Ramos (cell line): ENCODE measurements at regions not wholly inside any gene's neighbourhood (a gene's known extent, or its start where the extent isn't known, plus 50 kb on each side); places are given as distances from the start of the nearest gene placed in this dataset.
"Not testable (repeated sequence)": the region's sequence is repeated elsewhere in the genome, so short reads cannot be mapped to it uniquely, and the experiment has no call there.

Experiments
- in situ Hi-C: fragments of 300-500 bp; cut with MboI; formaldehyde crosslinking; loops from one replicate; pipeline ENCODE4 v1.14.3; 2022; ENCODE audit warnings: low sequenced_read_pairs; ENCODE audit not compliant: unreplicated experiment

- in situ Hi-C loops: no loop called here
Measured at GRCh38 chr10:61197057-61197456, 253.1 kb upstream of the RHOBTB1 start.

GRCh38 chr10:61195211-61195610 lies 251.2 kb upstream of the RHOBTB1 start:
- in situ Hi-C loops: no loop called here

GRCh38 chr10:61192589-61192988 lies 248.6 kb upstream of the RHOBTB1 start:
- in situ Hi-C loops: not testable (repeated sequence)

- in situ Hi-C loops: no loop called here
Measured at GRCh38 chr10:61192042-61192441, 248.1 kb upstream of the RHOBTB1 start.

- in situ Hi-C loops: no loop called here
Measured at GRCh38 chr10:61189912-61190311, 245.9 kb upstream of the RHOBTB1 start.

- in situ Hi-C loops: no loop called here
Measured at GRCh38 chr10:61188691-61189090, 244.7 kb upstream of the RHOBTB1 start.

GRCh38 chr10:61188101-61188500 lies 244.1 kb upstream of the RHOBTB1 start:
- in situ Hi-C loops: no loop called here

GRCh38 chr10:61187601-61188000 lies 243.6 kb upstream of the RHOBTB1 start:
- in situ Hi-C loops: no loop called here

- in situ Hi-C loops: no loop called here
Measured at GRCh38 chr10:61186408-61186807, 242.4 kb upstream of the RHOBTB1 start.

- in situ Hi-C loops: no loop called here
Measured at GRCh38 chr10:61184429-61184828, 240.4 kb upstream of the RHOBTB1 start.

GRCh38 chr10:61183967-61184366 lies 240.0 kb upstream of the RHOBTB1 start:
- in situ Hi-C loops: no loop called here

- in situ Hi-C loops: no loop called here
Measured at GRCh38 chr10:61181832-61182231, 237.8 kb upstream of the RHOBTB1 start.

GRCh38 chr10:61179771-61180170 lies 235.8 kb upstream of the RHOBTB1 start:
- in situ Hi-C loops: no loop called here

- in situ Hi-C loops: no loop called here
Measured at GRCh38 chr10:61176424-61176823, 232.4 kb upstream of the RHOBTB1 start.

GRCh38 chr10:61175316-61175715 lies 231.3 kb upstream of the RHOBTB1 start:
- in situ Hi-C loops: no loop called here

GRCh38 chr10:61173450-61173849 lies 229.5 kb upstream of the RHOBTB1 start:
- in situ Hi-C loops: no loop called here

GRCh38 chr10:61172182-61172926 lies 228.4 kb upstream of the RHOBTB1 start:
- in situ Hi-C loops: no loop called here

GRCh38 chr10:61170594-61170993 lies 226.6 kb upstream of the RHOBTB1 start:
- in situ Hi-C loops: no loop called here

- in situ Hi-C loops: no loop called here
Measured at GRCh38 chr10:61169294-61169693, 225.3 kb upstream of the RHOBTB1 start.

- in situ Hi-C loops: no loop called here
Measured at GRCh38 chr10:61166489-61166888, 222.5 kb upstream of the RHOBTB1 start.

GRCh38 chr10:61166065-61166464 lies 222.1 kb upstream of the RHOBTB1 start:
- in situ Hi-C loops: no loop called here

- in situ Hi-C loops: no loop called here
Measured at GRCh38 chr10:61164458-61165160, 220.6 kb upstream of the RHOBTB1 start.
